ENCODE measurements at regions not wholly inside any gene's neighbourhood (a gene's known extent, or its start where the extent isn't known, plus 50 kb on each side); places are given as distances from the start of the nearest gene placed in this dataset.

GRCh38 chr1:38201431-38201830 lies 154.8 kb upstream of the POU3F1 start:
- H3K36me3 ChIP-seq (ENCODE audit: control insufficient read depth, insufficient read depth, low read length) = no peaks in the 10 kb centered on the region
- H3K27ac ChIP-seq (ENCODE audit: low read depth, low read length) = no peak overlapping the region
- no peak overlapping the region for H3K9ac ChIP-seq (ENCODE audit: low read depth, low read length)
- H3K4me1 ChIP-seq (ENCODE audit: control insufficient read depth, insufficient read depth, low read length) = no peaks in the 10 kb centered on the region
- peaks cover 3% of the 10 kb centered on the region; the same call in 1 of the 2 replicates for H3K9me3 ChIP-seq (ENCODE audit: control insufficient read depth, insufficient read depth, low read length)
- H3K4me3 ChIP-seq (ENCODE audit: low read depth, low read length) = no peak overlapping the region
- H3K27me3 ChIP-seq (ENCODE audit: control insufficient read depth, insufficient read depth, low read length) = no peaks in the 10 kb centered on the region

GRCh38 chr1:38198621-38199020 lies 152.0 kb upstream of the POU3F1 start:
- no peak overlapping the region for H3K4me3 ChIP-seq (ENCODE audit: low read depth, low read length)
- peaks cover 3% of the 10 kb centered on the region; the same call in 1 of the 2 replicates for H3K9me3 ChIP-seq (ENCODE audit: control insufficient read depth, insufficient read depth, low read length)
- H3K4me1 ChIP-seq (ENCODE audit: control insufficient read depth, insufficient read depth, low read length) = no peaks in the 10 kb centered on the region
- no peaks in the 10 kb centered on the region for H3K27me3 ChIP-seq (ENCODE audit: control insufficient read depth, insufficient read depth, low read length)
- no peaks in the 10 kb centered on the region for H3K36me3 ChIP-seq (ENCODE audit: control insufficient read depth, insufficient read depth, low read length)
- no peak overlapping the region for H3K9ac ChIP-seq (ENCODE audit: low read depth, low read length)
- H3K27ac ChIP-seq (ENCODE audit: low read depth, low read length) = no peak overlapping the region

- H3K27ac ChIP-seq (ENCODE audit: low read depth, low read length) = no peak overlapping the region
- no peaks in the 10 kb centered on the region for H3K36me3 ChIP-seq (ENCODE audit: control insufficient read depth, insufficient read depth, low read length)
- H3K4me1 ChIP-seq (ENCODE audit: control insufficient read depth, insufficient read depth, low read length) = no peaks in the 10 kb centered on the region
- no peak overlapping the region for H3K9ac ChIP-seq (ENCODE audit: low read depth, low read length)
- H3K9me3 ChIP-seq (ENCODE audit: control insufficient read depth, insufficient read depth, low read length) = peaks cover 3% of the 10 kb centered on the region; the same call in 1 of the 2 replicates
- H3K27me3 ChIP-seq (ENCODE audit: control insufficient read depth, insufficient read depth, low read length) = no peaks in the 10 kb centered on the region
- H3K4me3 ChIP-seq (ENCODE audit: low read depth, low read length) = no peak overlapping the region
Observed at GRCh38 chr1:38198099-38198498, 151.5 kb upstream of the POU3F1 start.

GRCh38 chr1:38197312-38198061 lies 150.9 kb upstream of the POU3F1 start:
- no peaks in the 10 kb centered on the region for H3K4me1 ChIP-seq (ENCODE audit: control insufficient read depth, insufficient read depth, low read length)
- no peak overlapping the region for H3K27ac ChIP-seq (ENCODE audit: low read depth, low read length)
- H3K9me3 ChIP-seq (ENCODE audit: control insufficient read depth, insufficient read depth, low read length) = peaks cover 3% of the 10 kb centered on the region; the same call in 1 of the 2 replicates
- no peak overlapping the region for H3K4me3 ChIP-seq (ENCODE audit: low read depth, low read length)
- no peaks in the 10 kb centered on the region for H3K27me3 ChIP-seq (ENCODE audit: control insufficient read depth, insufficient read depth, low read length)
- no peaks in the 10 kb centered on the region for H3K36me3 ChIP-seq (ENCODE audit: control insufficient read depth, insufficient read depth, low read length)
- H3K9ac ChIP-seq (ENCODE audit: low read depth, low read length) = no peak overlapping the region

- no peak overlapping the region for H3K4me3 ChIP-seq (ENCODE audit: low read depth, low read length)
- H3K4me1 ChIP-seq (ENCODE audit: control insufficient read depth, insufficient read depth, low read length) = no peaks in the 10 kb centered on the region
- H3K9ac ChIP-seq (ENCODE audit: low read depth, low read length) = no peak overlapping the region
- H3K36me3 ChIP-seq (ENCODE audit: control insufficient read depth, insufficient read depth, low read length) = no peaks in the 10 kb centered on the region
- no peak overlapping the region for H3K27ac ChIP-seq (ENCODE audit: low read depth, low read length)
- H3K27me3 ChIP-seq (ENCODE audit: control insufficient read depth, insufficient read depth, low read length) = no peaks in the 10 kb centered on the region
- H3K9me3 ChIP-seq (ENCODE audit: control insufficient read depth, insufficient read depth, low read length) = no peaks in the 10 kb centered on the region
Observed at GRCh38 chr1:38194472-38194871, 147.9 kb upstream of the POU3F1 start.

- no peak overlapping the region for H3K4me3 ChIP-seq (ENCODE audit: low read depth, low read length)
- H3K27me3 ChIP-seq (ENCODE audit: control insufficient read depth, insufficient read depth, low read length) = no peaks in the 10 kb centered on the region
Observed at GRCh38 chr1:38193040-38193439, 146.4 kb upstream of the POU3F1 start.

GRCh38 chr1:38191461-38191860 lies 144.9 kb upstream of the POU3F1 start:
- H3K9me3 ChIP-seq (ENCODE audit: control insufficient read depth, insufficient read depth, low read length) = no peaks in the 10 kb centered on the region
- no peaks in the 10 kb centered on the region for H3K36me3 ChIP-seq (ENCODE audit: control insufficient read depth, insufficient read depth, low read length)
- H3K9ac ChIP-seq (ENCODE audit: low read depth, low read length) = no peak overlapping the region
- no peak overlapping the region for H3K27ac ChIP-seq (ENCODE audit: low read depth, low read length)
- H3K4me3 ChIP-seq (ENCODE audit: low read depth, low read length) = no peak overlapping the region
- H3K4me1 ChIP-seq (ENCODE audit: control insufficient read depth, insufficient read depth, low read length) = no peaks in the 10 kb centered on the region
- H3K27me3 ChIP-seq (ENCODE audit: control insufficient read depth, insufficient read depth, low read length) = no peaks in the 10 kb centered on the region

More at GRCh38 chr1:38193040-38193439, 146.4 kb upstream of the POU3F1 start:
- H3K27ac ChIP-seq (ENCODE audit: low read depth, low read length) = no peak overlapping the region
- H3K36me3 ChIP-seq (ENCODE audit: control insufficient read depth, insufficient read depth, low read length) = no peaks in the 10 kb centered on the region
- H3K9me3 ChIP-seq (ENCODE audit: control insufficient read depth, insufficient read depth, low read length) = no peaks in the 10 kb centered on the region
- no peak overlapping the region for H3K9ac ChIP-seq (ENCODE audit: low read depth, low read length)
- H3K4me1 ChIP-seq (ENCODE audit: control insufficient read depth, insufficient read depth, low read length) = no peaks in the 10 kb centered on the region

- Histone ChIP-seq H3K27ac (ENCODE audit: low read depth, low read length) (no peak overlapping the region), H3K9me3 (ENCODE audit: control insufficient read depth, insufficient read depth, low read length) (no peaks in the 10 kb centered on the region), H3K36me3 (ENCODE audit: control insufficient read depth, insufficient read depth, low read length) (no peaks in the 10 kb centered on the region), H3K4me1 (ENCODE audit: control insufficient read depth, insufficient read depth, low read length) (no peaks in the 10 kb centered on the region), H3K4me3 (ENCODE audit: low read depth, low read length) (no peak overlapping the region), H3K27me3 (ENCODE audit: control insufficient read depth, insufficient read depth, low read length) (no peaks in the 10 kb centered on the region), H3K9ac (ENCODE audit: low read depth, low read length) (no peak overlapping the region)
Observed at GRCh38 chr1:38190983-38191382, 144.4 kb upstream of the POU3F1 start.

- Histone ChIP-seq H3K9me3 (ENCODE audit: control insufficient read depth, insufficient read depth, low read length) (no peaks in the 10 kb centered on the region), H3K27ac (ENCODE audit: low read depth, low read length) (no peak overlapping the region), H3K4me1 (ENCODE audit: control insufficient read depth, insufficient read depth, low read length) (peaks cover 10% of the 10 kb centered on the region), H3K27me3 (ENCODE audit: control insufficient read depth, insufficient read depth, low read length) (no peaks in the 10 kb centered on the region), H3K36me3 (ENCODE audit: control insufficient read depth, insufficient read depth, low read length) (no peaks in the 10 kb centered on the region), H3K4me3 (ENCODE audit: low read depth, low read length) (no peak overlapping the region), H3K9ac (ENCODE audit: low read depth, low read length) (no peak overlapping the region)
Observed at GRCh38 chr1:38187552-38187951, 141.0 kb upstream of the POU3F1 start.

- Histone ChIP-seq H3K36me3 (ENCODE audit: control insufficient read depth, insufficient read depth, low read length) (no peaks in the 10 kb centered on the region), H3K4me1 (ENCODE audit: control insufficient read depth, insufficient read depth, low read length) (peaks cover 11% of the 10 kb centered on the region), H3K9ac (ENCODE audit: low read depth, low read length) (no peak overlapping the region), H3K9me3 (ENCODE audit: control insufficient read depth, insufficient read depth, low read length) (no peaks in the 10 kb centered on the region), H3K27ac (ENCODE audit: low read depth, low read length) (no peak overlapping the region), H3K27me3 (ENCODE audit: control insufficient read depth, insufficient read depth, low read length) (no peaks in the 10 kb centered on the region), H3K4me3 (ENCODE audit: low read depth, low read length) (no peak overlapping the region)
Observed at GRCh38 chr1:38186566-38186965, 140.0 kb upstream of the POU3F1 start.

- H3K9ac ChIP-seq (ENCODE audit: low read depth, low read length) = no peak overlapping the region
- no peak overlapping the region for H3K27ac ChIP-seq (ENCODE audit: low read depth, low read length)
- no peak overlapping the region for H3K4me3 ChIP-seq (ENCODE audit: low read depth, low read length)
- peaks cover 11% of the 10 kb centered on the region for H3K4me1 ChIP-seq (ENCODE audit: control insufficient read depth, insufficient read depth, low read length)
- H3K36me3 ChIP-seq (ENCODE audit: control insufficient read depth, insufficient read depth, low read length) = no peaks in the 10 kb centered on the region
- H3K9me3 ChIP-seq (ENCODE audit: control insufficient read depth, insufficient read depth, low read length) = no peaks in the 10 kb centered on the region
- no peaks in the 10 kb centered on the region for H3K27me3 ChIP-seq (ENCODE audit: control insufficient read depth, insufficient read depth, low read length)
Observed at GRCh38 chr1:38185913-38186312, 139.3 kb upstream of the POU3F1 start.

Measured in HUES48 (cell line).